CMK (cell line): ENCODE measurements at regions not wholly inside any gene's neighbourhood (a gene's known extent, or its start where the extent isn't known, plus 50 kb on each side); places are given as distances from the start of the nearest gene placed in this dataset.

Experiments
- DNase-seq: peaks from one replicate; pipeline ENCODE4 v3.0.0-alpha.2; 2010; ENCODE audit warnings: low read depth

DNA sequence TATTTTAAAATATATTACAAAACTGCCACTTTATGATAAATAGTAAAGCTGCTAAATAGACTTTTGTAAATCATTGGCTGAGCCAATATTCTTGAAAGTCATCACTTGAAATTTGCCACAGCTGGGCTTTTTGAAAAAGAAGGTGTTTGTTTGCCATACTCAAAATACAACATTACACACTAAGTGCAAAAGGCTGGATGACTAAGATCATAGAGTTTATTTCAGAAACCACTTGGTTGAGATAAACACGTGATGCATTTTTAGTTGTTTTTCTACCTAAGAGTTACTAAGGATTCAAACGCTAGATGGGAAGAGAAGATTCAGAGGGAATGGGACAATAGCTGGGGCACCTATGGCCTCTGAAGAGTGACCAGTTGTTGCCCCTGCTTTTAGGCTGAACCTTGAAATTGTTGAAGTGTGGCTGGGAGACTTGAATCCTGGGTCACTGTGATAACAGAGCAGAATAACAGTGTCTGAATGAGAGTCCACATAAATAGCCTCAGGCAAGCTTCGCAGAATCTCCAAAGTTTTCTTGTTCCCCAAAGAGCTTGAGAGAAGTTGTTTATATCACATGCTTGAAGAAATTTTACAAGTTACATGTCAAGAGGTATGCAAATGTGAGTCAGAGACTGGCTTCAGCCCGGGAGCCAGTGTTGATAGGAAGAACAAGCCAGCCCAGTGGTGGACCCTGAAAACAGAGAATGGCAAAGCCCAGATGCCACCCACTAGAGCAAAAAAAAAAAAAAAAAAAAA, 409.8 kb downstream of the GPD2 start:
- DNase-seq = no peak

DNA sequence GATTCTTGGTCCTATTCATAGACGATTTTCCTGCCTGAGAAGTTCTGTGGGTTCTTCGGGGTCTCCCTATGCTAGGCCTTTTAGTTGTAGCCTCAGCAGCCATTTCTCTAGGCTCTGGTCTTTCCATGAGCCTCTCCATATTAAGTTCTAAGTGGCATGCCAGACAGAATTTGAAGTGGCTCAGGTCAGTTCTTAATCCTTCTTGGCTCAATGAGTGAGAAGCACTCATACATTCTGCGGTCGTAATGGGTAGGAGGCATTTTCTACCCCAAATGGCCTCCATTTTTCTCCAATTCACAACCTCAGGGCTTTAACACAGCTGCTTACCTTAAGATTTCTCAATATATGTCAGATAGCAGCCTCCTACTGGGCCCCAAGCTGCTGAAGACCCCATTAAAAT, 405.3 kb upstream of the GALNT5 start:
- no peak for DNase-seq

DNA sequence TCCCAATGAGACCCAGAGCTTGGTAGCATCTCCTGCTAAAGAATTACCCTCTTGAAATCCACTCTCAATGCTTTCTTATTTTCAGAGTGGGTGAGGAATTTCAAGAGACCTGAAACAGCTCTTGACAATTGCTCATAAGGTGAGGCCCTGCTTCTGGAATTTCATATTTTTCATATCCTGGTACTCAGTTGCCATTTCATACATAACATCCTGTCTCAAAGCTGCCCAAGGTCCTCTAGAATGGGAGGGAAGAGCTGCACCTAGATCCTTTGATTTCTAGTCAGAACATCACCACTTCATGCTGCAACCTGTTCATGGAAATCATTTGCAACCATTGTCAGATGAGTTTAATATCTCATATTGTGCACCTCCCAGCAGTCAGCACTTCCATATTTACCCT, 404.8 kb upstream of the GALNT5 start:
- no peak for DNase-seq

DNA sequence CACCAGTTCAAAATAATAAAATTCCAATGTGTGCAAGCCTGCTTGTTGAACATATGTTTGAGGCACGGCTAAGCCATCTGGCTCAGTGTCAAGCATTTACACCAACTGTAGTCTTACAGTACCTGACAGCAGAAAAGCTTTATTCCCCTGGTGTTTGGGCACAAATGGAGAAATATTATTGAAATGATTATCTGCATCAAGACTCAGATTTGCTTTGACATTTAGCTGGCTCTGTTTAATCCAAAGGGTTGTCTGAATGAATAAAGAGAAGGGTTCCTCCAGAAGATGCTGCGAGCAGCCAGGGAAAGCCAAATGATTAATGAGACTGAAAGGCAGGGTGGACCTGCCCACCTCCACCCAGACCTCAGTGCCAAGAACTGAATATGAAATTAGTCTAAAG, 393.2 kb upstream of the GALNT5 start:
- no peak for DNase-seq

DNA sequence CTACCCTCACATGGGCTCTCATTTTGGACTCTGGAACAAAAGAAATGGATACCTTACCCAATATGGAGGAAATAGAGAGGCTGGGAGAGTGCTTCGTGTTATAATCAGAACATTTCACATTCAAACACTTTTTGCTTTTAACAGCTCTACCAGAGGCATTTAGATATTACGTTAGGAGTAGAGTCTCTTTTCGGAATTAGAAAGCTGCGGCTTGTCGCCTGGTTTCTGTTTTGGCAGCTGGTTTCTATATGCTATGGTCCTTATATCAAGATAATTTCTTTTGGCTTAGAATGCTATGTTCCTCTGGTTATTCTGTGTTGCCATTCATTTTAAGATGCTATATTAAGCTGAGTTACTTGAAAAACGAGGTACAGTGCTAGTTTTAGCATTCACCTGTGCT, 392.8 kb upstream of the GALNT5 start:
- DNase-seq = no peak

DNA sequence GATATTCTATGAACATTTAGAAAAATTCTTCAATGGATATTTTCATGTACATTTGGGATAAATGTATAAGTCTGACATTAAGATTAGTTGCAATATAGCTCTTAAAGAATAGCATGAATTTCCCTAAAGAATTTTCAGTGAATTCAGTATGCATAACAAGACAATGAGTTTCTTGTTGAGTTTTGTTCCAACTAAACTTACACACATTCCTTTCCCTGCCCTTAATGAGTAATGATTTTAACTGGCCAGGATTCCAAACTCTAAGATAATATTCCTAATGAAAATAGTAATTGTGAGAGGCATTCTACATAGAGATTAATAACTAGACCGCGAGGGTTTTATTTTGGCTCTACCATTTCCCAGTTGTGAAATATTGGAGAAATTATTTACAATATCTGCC, 390.3 kb upstream of the GALNT5 start:
- no peak for DNase-seq

DNA sequence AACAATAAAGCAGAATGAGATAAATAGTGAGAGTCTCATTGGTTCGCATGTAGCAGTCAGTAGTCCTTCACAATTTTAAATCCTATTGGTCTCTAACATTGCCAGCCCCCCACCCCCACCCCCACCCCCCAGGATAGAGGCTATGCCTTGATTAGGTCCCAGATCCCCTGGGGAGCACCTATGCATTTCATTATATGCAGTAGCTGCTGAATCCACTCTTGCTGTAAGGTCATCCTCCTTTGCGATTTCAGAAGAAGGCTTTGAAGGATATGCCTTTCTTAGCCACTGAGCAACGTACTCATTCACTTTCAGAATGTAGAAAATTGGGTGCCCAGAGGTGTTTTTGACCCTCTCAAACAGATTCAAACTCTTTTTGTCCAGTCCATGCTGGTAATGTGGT, 382.8 kb upstream of the GALNT5 start:
- no peak for DNase-seq

DNA sequence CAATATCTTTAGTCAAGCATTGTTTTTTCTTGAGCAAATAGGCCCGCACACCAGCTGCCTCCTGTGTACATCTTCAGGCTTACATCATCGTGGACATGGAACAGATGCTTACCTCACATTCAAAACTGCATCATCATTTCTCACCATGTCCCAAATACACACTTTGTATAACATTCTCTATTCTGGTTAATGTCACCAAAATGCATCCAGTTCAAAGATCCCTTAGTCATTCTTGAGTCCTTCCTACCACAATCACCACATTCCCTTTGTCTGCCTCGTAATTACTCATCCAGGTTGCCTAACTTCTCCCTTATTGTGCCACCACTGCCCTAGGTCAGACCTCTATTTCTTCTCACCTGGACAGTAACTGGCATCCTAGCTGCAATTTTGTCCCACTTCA, 373.7 kb upstream of the GALNT5 start:
- no peak for DNase-seq

DNA sequence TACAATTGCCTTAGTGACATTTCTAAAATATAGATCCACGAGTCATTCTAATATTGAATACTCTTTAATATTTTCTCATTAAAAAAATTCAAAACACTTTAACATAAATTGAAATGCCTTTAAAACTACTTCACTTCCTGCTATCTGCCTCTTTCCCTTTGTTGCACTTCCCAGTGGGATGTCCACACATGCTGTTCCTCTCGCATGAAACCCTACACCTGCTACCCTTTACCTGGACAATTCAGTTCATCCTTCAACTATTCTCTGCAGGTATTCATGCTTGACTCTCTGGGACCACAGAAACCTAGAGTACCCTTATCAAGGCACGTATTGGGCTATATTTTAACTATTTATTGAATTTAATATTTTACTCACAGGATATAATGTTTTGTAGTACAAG, 373.3 kb upstream of the GALNT5 start:
- no peak for DNase-seq

DNA sequence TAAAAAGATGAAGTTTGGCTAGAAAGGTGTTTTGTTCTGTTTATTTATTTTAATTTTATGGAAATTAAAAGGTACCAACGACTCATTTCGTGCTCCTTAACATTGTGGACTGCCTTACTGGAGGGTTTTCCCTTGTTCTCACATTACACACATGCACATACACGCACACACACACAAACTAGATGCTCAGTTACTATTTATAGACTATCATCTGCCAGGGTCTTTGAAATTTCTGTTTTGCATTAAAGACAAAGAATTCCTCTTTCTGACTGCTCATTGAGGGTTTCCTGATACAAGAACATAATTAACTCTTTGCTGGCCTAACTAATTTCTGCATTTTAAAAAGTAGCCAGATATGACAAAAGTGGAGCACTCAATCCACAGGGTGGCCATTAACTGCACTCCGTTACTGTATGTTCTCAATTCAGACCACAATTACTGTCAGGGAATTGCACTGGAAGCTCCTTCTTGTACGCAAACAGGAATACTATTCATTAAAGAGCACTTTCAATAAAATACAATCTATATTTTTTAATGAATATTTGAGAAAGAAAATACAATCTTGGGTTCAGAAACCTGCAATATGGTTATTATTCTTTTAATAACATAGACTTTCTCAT, 366.9 kb upstream of the GALNT5 start:
- DNase-seq = no peak

DNA sequence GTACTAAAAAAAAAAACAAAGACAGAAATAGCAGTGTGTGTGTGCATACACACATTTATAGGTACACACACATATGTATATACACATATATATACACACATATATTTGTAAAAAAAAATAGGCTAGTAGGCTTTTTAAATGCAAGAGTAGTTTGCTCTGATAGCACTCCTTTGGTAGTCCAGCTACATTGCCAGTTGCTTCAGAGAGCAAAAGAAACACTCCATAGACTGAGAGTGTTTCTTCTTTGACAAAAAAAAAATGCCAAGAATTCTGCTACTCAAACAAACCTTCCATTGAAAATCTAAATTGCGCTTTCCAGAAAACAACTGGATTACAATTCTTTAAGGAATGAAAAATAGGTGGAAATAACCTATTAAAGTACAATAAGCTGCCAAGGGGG, 365.9 kb upstream of the GALNT5 start:
- no peak for DNase-seq

DNA sequence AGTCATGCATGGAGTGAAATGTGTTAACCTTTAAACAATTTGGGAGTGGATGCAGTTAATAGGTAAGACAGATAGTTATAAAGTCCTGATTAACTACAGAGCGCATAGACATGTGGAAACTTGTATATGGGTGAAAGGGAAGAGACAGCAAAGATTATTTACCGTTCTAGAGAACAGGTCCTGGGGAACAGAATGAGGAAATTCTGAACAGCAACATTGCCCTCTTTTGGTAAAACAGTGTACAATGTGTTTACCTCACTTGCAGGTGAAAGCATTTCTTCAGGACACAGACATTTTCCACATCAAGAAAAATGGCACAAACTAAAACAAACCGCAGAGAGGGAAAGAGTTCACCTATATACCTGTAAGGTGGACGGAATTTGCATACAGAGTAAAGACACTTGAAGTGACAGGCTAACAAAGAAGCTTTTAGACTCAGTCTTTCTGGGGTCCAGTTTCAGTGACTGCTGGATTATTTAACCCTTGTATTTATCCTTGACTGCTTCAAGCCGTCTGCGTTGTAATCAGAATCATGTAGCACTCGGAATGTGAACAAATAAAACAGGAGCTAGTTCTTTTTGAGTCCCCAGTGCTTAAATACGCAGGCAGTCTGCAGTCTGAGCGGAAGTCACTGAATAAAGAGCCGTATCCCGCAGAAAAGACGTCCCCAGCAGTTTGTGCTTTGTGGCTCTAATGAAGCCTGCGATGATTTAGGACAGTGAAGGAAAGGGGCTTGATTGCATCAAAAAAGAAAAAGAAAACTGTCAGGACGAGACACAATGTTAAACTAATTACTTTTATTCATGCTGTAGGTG, 364.8 kb upstream of the GALNT5 start:
- DNase-seq = no peak

DNA sequence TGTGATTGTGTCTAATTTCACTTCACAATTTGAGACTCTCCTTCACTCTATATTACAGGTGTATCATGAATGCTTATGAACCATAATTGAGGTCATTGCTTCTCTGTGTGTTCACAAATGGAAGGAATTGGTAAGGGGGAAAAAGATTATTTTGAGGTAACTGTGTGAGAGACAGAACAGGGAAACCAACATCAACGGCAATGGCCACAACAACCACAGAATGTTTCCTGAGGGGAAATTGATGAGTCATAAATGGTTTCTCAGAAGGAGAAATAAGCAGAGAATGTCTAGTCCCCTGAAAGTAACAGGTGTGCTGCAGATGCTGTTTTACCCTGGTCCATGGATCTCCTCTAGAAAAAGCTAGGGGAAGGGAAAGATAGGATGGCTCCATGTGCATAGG, 361.2 kb upstream of the GALNT5 start:
- no peak for DNase-seq

DNA sequence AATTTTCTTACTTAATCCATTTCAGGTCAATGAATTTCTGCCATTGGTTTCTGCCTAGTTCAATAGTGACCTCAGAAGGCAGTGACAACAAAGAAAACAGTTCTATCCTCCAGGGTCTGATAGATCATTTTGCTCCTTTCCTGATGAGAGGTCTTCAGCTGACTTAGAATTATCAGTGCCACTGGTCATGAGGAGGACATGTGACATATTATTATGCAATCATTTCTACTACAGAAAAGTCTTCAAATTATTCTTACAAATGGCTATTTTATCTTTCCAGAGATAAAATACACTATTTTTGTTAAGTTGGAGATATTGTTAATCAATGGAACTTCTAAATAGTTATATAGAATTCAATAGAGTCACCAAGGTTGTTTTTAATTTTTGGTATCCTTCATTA, 360.0 kb upstream of the GALNT5 start:
- DNase-seq = no peak

DNA sequence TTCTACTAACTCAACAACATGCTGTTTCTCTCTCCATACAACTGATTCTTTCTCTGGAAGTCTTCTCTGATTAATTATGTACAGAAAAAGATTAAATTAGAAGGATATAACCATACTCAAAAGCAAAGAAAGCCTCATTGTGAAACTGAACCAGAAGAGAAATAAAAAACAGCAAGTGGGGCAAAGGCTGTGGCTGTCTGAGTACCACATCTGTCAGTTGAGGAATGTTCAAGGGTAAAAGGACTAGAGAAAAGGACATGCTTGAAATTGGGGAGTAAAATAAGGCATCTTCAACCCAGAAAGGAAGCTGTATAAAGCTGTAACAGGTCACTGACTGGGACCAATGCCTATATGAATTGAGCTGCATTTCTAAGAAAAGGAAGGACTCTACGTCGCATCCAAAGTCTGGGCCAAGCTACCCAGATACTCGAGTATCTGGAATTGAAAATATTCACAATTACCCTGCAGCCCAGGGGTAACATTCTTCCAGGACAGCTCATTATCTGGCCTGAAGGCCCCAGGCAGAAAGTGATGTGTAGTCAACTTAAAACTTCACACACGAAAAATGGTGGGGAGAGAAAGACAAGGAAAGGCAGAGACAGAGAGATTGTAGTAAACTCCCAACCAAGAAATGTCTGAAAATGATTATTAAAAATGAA, 356.0 kb upstream of the GALNT5 start:
- DNase-seq = no peak

DNA sequence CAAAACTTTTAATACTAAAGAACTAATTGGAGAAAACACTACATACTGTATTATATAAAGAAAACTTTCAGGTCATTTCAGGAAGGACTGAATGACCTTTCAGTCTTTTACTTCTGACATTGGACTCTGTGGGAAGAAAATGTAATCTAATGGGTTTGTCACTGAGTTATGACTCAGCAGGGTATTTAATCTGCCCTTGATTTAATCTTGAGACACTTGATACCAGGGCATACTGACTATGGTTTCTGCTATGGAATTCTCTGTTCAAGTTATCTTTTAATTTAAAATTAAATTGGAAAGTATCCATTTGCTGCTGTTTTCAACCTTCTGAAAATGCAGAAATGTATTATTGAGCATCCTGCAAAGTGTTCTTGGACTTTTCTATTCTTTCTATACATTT, 354.2 kb upstream of the GALNT5 start:
- DNase-seq = no peak

DNA sequence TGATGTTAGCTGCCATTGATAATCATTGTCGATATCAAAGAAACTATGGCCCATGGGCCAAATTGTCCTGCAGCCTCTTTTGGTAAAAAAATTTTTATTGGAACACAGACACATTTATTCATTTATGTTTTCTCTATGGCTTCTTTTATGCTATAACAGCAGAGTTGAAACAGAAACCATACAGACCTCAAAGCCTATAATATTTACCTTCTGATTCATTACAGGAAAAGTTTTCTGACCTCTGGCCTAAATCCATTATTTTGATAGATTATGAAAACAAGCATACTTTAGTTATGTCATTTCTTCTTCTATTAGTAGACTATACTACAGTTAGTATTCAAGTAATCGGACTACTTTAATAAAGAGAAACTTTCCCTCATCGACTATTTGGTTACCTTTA, 349.7 kb upstream of the GALNT5 start:
- DNase-seq = no peak

DNA sequence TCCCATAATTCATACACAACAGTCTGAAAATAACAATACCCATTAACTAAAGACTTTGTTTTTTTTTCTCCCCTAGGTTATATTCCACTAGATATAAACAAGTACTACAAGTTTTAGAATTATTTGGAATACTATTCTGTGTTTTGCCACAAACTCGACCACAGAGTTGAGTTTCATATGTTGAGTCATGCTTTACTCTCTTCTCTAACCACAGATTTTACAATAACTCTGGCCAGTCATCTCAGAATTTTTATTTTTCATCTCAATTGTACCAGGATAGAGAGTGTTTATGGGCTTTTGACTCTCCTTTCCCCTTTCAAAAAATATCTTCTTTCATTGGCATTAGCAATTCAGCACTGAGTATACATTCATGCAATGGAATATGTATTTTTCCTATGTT, 348.7 kb upstream of the GALNT5 start:
- no peak for DNase-seq

DNA sequence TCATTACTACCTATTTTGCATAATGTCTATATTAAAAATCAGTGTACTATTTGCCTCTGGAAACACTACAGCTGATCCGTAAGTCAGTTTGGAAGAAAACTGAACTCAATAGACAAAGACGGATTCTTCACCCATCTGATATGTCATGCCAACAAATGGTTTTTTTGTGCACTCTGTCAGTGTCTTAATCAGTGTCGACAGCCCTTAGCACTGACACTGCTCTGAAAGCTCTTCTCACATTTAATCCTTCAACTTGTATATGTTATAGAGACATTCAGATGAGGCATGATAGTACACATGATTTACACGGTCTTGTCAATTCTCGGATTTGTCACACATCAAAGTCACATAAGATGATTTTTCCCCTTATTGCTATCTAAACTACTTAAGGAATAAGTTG, 347.5 kb upstream of the GALNT5 start:
- DNase-seq = no peak

DNA sequence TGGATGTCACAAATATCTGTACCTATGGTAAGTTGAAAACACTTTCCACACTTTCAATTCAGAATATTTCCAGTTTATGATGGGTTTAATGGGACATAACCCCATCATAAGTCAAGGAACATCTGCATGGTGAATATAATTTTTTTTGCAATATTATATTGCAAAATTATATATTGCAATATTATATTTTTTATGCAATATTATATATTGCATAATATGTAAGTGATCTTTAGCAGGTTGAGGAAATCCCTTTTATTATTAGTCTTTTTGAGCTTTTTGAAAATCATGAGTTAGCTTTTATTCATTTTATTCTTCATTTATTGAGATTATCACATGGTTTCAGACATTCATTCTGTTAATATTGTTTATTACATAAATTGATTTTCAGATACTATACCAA, 342.2 kb upstream of the GALNT5 start:
- DNase-seq = no peak

DNA sequence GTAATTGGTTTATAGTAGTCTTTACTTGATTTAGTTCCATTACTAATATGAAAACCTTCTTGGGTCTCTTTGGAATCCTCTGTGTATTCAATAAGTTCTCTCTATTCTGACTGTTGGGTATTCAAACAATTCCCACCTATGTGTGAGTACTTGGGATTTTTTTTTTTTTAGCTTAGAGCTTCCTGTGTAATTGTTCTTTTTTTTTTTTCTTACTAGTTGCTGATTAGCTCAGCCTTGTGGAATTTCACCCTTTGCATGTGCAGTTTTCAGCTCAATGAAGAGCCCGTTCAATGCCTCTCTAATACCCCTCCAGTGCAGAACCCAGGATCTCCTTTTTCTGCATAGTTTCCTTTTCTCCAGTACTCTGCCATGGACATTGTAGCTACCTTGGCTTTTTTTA, 339.1 kb upstream of the GALNT5 start:
- DNase-seq = no peak

DNA sequence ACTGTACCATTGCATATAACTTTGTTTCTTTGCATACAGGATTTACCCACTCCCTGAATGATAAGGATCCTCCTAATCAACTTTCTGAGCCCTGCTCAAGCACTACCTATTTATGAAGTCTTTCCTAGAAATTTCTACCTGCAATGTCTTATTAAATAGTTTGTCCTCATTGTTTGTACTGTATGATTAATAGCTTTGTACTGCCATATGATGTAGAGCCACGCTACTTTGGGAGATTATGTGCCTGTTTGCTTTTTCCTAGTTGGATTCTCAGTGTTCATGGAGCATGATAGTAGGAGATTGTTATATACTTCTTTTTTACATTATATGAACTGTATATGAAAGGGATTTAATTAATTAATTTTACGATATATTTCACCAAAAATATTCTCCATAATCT, 327.1 kb upstream of the GALNT5 start:
- DNase-seq = no peak
